Activated CD4-positive, alpha-beta T cell treated with anti-CD3 and anti-CD28 coated beads for 36 hours (primary cell): ENCODE measurements at regions not wholly inside any gene's neighbourhood (a gene's known extent, or its start where the extent isn't known, plus 50 kb on each side); places are given as distances from the start of the nearest gene placed in this dataset.

Experiments
- ATAC-seq: fragments of 200-7000 bp; cut with Tn5 transposase; one replicate; pipeline ENCODE4 v1.10.0; 2021; ENCODE audit warnings: mild to moderate bottlenecking, moderate library complexity
- CTCF ChIA-PET: fragments of 350-600 bp; sonication (Branson Sonifier 250); formaldehyde crosslinking; loops from one replicate; lab custom pipeline; 2021; ENCODE audit warnings: antibody characterized with exemption; lab: Charles Lee
- POLR2A ChIA-PET: fragments of 350-600 bp; sonication (Branson Sonifier 250); formaldehyde crosslinking; loops from one replicate; lab custom pipeline; 2021; ENCODE audit warnings: antibody characterized with exemption, inconsistent platforms; lab: Charles Lee
- DNase-seq: peaks from one replicate; pipeline ENCODE4 v3.0.0-alpha.2; 2020
- H3K27ac Mint-ChIP-seq: one replicate; pipeline ENCODE4 v1.8.0; 2021; ENCODE audit warnings: mixed read lengths
- H3K27me3 Mint-ChIP-seq: one replicate; pipeline ENCODE4 v1.8.0; 2021; ENCODE audit warnings: mixed read lengths
- H3K36me3 Mint-ChIP-seq: one replicate; pipeline ENCODE4 v1.8.0; 2021; ENCODE audit warnings: low read depth, mixed read lengths
- H3K4me1 Mint-ChIP-seq: one replicate; pipeline ENCODE4 v1.8.0; 2021; ENCODE audit warnings: mixed read lengths
- H3K4me3 Mint-ChIP-seq: one replicate; pipeline ENCODE4 v1.8.0; 2021; ENCODE audit warnings: mild to moderate bottlenecking, moderate library complexity, mixed read lengths
- H3K9me3 Mint-ChIP-seq: one replicate; pipeline ENCODE4 v1.8.0; 2021; ENCODE audit warnings: low read depth, mixed read lengths
- intact Hi-C, 2 experiments: fragments of 100-400 bp; cut with DNase I in 1 of 2; cut with micrococcal nuclease in 1 of 2; formaldehyde crosslinking; loops; one replicate each; pipeline versions ENCODE4 v1.14.2 to v1.15.1; 2022 to 2024; cut with DNase I, micrococcal nuclease

DNA sequence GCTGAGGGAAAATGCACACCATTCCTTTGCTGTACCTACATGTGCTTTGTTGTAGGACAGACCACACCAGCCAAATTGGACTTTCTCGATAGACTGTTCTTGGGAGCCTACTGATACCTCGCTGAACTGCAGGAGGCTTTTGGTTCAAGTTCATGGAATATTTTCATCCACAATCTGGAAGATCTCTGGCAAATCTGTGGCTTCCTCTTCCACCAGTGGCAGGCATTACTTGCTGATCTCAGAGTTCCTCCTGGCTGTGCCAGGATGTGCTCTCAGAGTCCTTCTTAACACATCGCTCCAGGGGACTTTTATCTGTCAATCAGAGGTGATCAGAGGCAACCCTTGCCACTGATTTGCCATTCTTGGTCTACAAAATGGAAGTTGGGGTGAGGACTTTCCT lies 87.7 kb downstream of the PTGR3 start:
- POLR2A ChIA-PET = no interaction called here

DNA sequence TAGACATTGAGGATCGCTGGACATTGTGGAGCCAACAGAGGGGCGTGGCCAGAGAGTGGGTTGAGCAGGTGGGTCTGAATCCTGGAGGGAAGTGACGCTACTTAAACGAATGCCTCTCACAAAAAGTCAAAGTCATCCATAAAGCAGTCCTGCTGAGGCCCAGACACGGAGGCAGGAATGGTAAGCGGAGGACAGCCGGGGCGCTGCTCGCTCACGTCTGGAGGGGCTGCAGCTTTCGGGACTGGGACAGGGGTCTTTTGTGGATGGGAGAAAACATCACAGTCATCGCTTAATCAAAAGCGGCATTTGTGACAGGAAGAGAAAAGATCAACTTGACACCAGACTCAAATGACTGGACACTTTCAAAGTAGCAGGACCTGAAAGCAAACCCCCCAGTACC lies 88.4 kb downstream of the PTGR3 start:
- H3K4me1 Mint-ChIP-seq = no peaks in the 10 kb centered on the region
- intact Hi-C loops = loop anchor here in 1 of 2 experiments (10.0 kb wide), 1 partner anchor 466 kb away; no protein-coding TSS in a partner anchor
- ChIA-PET POLR2A (no interaction called here), CTCF (interaction anchor here (0.7 kb wide), 1 partner anchor 56 kb away, joined by 3 read pairs; no protein-coding TSS in a partner anchor)
- no peak overlapping the region for H3K4me3 Mint-ChIP-seq
- H3K36me3 Mint-ChIP-seq = no peaks in the 10 kb centered on the region
- DNase-seq = no peak
- no peaks in the 10 kb centered on the region for H3K27me3 Mint-ChIP-seq
- no peak overlapping the region for H3K27ac Mint-ChIP-seq
- no peaks in the 10 kb centered on the region for H3K9me3 Mint-ChIP-seq
- no peak for ATAC-seq

More for the DNA sequence above, 87.7 kb downstream of the PTGR3 start:
- no peaks in the 10 kb centered on the region for H3K9me3 Mint-ChIP-seq
- no peaks in the 10 kb centered on the region for H3K36me3 Mint-ChIP-seq
- H3K4me1 Mint-ChIP-seq = no peaks in the 10 kb centered on the region
- H3K4me3 Mint-ChIP-seq = no peak overlapping the region
- H3K27ac Mint-ChIP-seq = no peak overlapping the region
- intact Hi-C loops = loop anchor here in 1 of 2 experiments (10.0 kb wide), 1 partner anchor 466 kb away; no protein-coding TSS in a partner anchor
- H3K27me3 Mint-ChIP-seq = peaks cover 3% of the 10 kb centered on the region
- no peak for ATAC-seq
- CTCF ChIA-PET = no interaction called here
- no peak for DNase-seq

DNA sequence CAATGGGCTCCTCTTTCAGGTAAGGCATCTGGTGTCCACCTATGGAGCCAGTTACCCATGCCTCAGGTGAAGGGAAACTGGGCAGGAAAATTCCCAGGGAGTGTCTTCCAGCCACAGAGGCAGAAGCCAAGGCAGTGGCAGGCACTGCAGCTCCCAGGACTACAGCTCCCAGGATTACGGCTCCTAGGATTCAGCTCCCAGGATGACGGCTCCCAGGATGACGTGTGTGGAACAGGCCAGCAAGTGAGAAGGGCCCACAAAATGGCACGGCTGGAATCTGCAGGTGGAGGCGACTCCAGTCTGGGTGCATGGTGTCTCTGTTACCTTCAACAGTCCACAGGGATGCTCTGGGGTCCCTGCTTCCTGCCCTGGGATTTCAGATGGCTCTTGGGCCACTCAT lies 92.1 kb downstream of the PTGR3 start:
- ChIA-PET CTCF (no interaction called here), POLR2A (no interaction called here)
- DNase-seq (no peak), ATAC-seq (no peak)
- Mint-ChIP-seq H3K36me3 (no peaks in the 10 kb centered on the region), H3K4me1 (peaks cover 3% of the 10 kb centered on the region), H3K4me3 (no peak overlapping the region), H3K9me3 (no peaks in the 10 kb centered on the region), H3K27ac (no peak overlapping the region), H3K27me3 (no peaks in the 10 kb centered on the region)
- intact Hi-C loops = no loop called here

DNA sequence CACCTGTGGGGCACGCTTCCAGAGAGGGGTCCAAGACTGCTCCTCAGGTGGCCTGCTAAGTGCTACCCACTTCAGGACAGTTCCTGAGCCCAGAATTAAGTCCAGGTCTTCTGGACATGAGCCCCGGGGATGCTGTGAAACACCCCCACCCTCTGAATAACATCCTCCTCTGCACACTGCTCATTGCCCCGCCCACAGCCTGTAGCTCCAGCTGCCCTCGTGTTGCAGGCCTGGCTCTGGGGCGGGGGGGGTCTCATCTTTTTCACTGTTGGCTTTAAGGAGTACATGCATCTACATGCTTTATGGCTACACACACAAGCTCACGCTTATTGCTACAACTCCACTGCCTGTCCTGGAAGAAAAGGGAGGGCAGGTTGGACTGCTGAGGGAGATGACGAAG lies 92.8 kb downstream of the PTGR3 start:
- ChIA-PET POLR2A (no interaction called here), CTCF (no interaction called here)
- intact Hi-C loops = no loop called here
- no peak for DNase-seq
- Mint-ChIP-seq H3K4me1 (peaks cover 3% of the 10 kb centered on the region), H3K9me3 (no peaks in the 10 kb centered on the region), H3K27ac (no peak overlapping the region), H3K4me3 (no peak overlapping the region), H3K27me3 (no peaks in the 10 kb centered on the region), H3K36me3 (no peaks in the 10 kb centered on the region)
- no peak for ATAC-seq

DNA sequence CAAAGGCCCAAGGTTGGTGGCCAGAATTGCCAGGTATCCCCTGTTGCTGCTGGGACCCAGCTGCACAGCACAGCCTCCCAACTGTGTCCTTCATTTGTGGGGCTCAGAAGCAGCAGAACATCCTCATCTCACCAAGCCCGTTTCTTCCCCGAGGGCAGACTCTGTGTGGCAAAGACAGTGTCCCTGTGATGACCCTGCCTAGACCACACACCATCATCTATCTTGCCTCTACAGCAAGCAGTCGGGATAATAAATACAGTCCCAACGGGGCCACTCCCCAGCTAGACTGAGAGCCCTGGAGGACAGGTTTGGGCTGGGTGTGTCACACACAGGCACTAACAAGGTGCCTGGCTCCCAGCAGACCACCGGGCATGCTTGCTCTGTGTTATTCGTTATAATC lies 93.4 kb downstream of the PTGR3 start:
- Mint-ChIP-seq H3K36me3 (no peaks in the 10 kb centered on the region), H3K4me3 (no peak overlapping the region), H3K9me3 (no peaks in the 10 kb centered on the region), H3K27ac (no peak overlapping the region), H3K4me1 (peaks cover 3% of the 10 kb centered on the region), H3K27me3 (no peaks in the 10 kb centered on the region)
- DNase-seq = no peak
- no peak for ATAC-seq
- POLR2A ChIA-PET = no interaction called here
- CTCF ChIA-PET = no interaction called here
- intact Hi-C loops = no loop called here
